ENCODE measurements at regions not wholly inside any gene's neighbourhood (a gene's known extent, or its start where the extent isn't known, plus 50 kb on each side); places are given as distances from the start of the nearest gene placed in this dataset.
"Not testable (repeated sequence)": the region's sequence is repeated elsewhere in the genome, so short reads cannot be mapped to it uniquely, and the experiment has no call there.

DNA sequence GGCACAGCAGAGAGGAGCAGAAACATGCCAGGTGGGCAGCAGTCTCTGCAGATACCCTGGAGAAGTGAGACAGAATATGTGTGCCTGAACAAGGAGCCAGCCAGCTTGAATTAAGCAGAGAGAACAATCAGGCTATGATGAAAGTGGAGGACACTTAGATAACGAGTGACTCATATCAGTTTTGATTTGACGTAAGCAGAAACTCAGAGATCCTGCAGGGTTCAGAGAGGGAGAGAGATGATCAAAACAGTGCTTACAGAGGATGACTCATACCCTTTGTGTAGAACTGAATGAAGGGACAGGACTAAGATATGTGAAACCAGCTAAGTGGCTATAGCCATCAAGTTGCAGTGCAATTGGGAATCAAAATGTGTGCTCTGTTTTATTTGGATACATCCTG lies 300.7 kb downstream of the TENT5A start:
- no peak for DNase-seq

DNA sequence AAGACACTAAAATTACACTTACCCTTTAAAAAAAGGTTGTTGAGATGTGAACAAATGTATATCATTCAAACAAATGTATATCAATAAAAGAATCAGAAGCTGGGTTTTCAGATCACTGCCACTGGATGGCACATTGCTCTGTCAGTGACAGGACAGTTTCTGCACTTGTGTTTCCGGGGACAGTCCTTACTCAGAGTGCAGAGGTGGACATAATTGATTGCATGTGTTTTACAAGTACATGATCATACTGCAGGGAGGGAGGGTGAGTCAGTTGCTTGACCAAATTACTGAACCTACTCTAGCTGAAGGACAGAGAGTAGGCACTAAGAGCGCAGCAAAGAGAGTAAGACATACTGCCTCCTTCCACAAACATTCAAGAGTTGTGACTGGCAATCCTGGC lies 302.3 kb downstream of the TENT5A start:
- no peak for DNase-seq

DNA sequence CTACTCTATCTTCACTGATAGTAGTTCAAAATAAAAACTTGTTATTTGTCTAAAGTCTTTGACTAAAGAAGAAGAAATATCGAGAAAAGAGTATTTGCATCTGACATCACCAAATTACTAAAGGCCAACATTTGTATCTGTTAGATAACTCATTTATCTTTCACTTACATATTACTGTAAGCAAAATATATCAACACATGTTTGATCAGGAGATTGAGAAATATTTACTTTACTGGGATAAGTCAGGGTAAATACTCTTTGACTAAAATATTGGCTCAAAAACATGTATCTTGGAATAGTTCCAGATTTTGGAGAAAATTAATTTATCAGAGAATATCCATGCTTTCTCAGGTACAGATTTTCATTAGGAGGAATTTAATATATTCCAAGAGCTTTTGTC lies 306.0 kb downstream of the TENT5A start:
- DNase-seq, result no peak

DNA sequence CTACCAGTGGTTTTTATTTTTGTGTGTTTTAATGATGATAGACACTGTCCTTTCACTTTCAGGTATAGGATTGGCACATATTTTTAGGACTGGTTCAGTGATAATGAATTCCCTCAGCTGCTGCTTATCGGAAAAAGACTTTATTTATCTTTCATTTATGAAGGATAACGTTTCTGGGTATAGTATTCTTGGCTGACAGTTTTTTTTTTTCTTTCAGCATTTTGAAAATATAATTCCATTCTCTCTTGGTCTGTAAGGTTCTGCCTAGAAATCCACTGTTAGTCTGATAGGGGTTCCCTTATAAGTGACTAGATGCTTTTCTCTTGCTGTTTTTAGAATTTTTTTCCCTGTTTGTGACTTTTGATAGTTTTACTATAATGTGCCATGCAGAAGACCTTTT lies 313.1 kb downstream of the TENT5A start:
- no peak for DNase-seq

DNA sequence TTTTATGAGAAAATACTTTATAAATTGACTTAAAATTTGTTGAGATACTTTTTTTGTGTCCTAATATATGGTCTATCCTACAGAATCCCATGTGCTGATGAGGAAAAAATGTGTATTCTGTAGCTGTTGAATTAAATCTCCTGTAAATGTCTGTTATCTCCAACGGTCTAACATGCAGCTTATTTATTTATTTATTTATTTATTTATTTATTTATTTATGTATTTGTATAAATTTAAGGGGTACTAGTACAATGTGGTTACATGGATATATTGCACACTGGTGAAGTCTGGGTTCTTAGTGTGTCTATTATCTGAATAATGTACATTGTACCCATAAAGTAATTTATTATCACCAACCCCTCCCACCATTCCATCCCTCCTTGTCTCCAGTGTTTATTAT lies 315.5 kb downstream of the TENT5A start:
- DNase-seq, result no peak

DNA sequence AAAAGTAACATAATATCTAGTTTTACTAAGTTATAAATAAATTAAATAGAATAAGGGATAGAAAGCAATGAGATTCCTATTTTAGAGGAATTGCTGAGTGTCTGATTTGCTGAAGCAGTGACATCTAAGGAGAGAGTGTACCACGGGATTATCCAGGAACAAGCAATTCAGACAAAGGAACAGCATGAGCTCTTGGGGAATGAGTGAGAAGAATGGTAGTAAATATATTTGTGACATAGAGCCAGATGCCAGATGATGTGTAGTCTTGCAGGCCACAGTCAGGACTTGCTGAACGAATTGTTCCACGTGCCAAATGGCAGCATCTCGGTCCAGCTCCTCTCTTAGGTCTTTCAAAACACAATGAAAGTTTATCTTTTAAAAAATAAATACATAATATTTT lies 339.2 kb downstream of the TENT5A start:
- DNase-seq, result no peak

DNA sequence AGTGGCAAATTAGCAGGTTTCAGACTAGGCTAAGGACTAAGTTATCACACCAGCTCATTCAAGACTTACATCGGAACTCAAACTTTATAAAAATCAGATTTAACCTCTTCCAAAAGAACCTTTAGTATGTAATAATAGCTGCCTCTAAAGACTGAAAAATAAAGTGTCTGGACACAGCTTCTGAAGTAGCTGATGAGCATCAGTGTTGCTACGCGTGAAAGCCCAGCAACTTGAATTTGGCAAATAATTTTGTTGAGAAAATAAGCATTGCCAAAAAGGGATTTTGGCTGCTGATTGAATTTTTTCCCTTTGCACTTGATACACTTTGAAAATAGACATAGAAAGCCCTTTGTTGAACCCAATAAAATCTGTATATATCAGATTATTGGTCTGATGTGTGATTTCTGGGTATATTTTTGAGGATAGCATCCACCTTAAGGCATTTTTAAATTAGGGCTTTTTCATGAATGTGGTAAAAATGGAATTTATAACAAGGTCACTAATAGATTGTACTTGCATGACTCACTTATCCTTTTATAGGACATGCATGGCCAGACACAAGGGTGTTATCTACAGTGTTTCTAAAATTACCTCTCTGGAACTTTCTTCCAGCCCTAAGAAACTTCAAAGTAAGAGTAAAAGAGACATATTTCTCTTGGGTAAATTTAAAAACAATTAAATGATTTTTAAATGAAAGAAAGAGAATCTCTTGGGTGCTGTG lies 350.4 kb downstream of the TENT5A start:
- DNase-seq, result no peak

DNA sequence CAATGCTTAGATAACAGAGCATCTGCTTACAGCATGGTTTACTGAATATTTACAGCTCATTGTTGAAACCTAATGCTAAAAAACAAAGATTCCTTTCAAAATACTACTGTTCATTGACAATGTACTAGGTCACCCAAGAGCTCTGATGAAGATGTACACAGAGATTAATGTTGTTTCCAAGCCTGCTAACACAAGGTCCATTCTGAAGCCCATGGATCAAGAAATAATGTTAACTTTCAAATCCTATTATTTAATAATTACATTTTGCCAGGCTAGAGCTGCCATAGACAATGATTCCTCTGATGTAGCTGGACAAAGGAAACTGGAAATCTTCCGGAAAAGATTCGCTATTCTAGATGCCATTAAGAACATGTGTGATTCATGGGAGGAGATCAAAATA lies 355.6 kb downstream of the TENT5A start:
- no peak for DNase-seq

DNA sequence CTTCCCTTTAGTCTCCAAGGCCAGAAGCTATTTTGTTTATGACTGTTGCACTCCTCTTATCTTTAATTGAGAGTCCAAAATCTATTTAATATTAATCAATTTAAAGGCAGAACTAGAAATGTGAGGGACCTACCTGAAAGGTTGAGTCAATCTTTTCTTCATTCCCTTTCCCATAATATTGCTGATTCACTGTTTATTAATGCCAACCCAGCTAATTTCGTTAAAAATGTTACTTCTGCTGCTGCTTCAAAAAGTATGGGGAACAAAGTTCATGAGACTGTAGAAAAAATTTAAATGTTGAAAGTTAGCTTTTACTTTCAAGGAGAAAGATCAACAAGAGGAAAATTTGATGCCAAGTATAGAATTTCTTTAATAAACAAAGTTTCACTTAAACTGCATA lies 365.3 kb downstream of the TENT5A start:
- DNase-seq, result no peak

DNA sequence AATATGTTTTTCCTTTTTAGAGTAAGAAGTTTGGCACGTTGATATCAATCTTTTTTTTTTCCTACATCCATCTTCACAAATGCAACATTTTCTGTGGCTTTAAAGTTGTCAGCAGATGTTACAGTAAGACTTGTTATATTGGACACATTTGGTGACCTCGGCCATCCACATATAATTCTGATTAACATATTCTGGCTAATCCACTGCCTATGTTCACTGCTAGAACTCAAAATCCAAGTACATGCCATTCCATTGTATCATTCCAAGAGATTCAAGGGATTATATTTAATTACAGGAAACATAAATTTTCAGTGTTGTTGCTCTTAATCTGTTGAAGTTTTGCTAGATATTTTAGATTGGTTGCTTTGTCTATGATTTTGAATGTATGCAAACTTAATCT lies 367.6 kb downstream of the TENT5A start:
- DNase-seq, result no peak

DNA sequence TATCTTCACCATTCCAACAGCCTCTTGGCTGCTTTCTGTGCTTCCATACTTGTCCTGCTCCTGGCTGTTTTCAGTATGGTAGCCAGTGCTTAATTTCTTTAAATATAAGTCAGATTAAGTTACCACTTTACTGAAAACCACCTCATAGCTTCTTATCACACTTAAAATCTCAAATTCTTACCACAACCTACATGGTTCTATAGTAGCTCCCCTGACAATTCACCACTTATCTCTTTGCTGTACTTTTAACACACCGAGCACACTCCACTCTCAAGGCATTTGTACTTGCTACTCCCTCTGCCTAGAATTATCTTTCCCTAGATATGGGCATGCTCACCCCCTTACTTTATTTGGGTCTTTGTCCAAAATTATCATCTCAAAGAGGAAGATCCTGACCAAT lies 369.0 kb downstream of the TENT5A start:
- DNase-seq, result no peak

DNA sequence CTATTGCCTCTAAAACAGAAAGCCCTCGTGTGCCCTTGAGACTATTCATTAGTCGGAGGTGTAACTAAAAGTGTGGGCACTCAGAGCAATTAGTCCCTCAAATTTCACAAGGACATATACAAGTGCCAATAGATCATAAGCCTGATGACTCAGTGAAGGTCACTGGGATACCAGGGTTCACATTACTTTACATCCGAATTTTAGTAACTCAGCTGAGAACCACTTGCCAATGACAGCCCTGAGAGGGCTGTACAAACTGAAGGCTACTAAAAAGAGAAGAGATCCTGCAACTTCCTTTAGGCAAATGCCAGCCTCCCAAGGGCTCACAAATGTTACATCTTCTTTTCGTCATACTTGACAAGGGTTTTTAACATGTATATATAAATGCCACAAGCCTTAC lies 369.6 kb downstream of the TENT5A start:
- no peak for DNase-seq

DNA sequence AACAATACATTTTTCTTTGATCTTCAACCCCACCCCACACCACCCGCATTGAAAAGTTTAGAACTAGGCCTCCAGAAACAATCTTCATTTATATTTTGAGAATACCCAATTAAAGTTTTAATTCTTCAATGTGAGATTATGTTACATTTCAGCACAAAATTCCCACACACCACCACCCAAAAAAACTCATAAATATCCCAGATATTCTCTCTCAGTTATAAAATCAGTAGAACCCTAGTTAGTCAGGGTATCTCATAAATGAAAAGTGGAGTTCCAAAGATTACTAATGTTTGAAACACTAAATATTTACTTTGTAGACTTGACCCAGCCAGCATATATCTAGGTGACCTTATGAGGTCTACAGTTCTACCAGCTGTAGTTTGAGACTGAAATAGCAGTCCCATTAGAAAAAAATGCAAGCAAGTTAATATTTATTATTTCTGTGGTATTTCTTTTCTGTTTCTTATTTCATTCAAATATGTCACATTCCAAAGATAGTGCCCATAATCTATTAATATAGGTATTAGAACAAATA lies 371.0 kb downstream of the TENT5A start:
- no peak for DNase-seq

DNA sequence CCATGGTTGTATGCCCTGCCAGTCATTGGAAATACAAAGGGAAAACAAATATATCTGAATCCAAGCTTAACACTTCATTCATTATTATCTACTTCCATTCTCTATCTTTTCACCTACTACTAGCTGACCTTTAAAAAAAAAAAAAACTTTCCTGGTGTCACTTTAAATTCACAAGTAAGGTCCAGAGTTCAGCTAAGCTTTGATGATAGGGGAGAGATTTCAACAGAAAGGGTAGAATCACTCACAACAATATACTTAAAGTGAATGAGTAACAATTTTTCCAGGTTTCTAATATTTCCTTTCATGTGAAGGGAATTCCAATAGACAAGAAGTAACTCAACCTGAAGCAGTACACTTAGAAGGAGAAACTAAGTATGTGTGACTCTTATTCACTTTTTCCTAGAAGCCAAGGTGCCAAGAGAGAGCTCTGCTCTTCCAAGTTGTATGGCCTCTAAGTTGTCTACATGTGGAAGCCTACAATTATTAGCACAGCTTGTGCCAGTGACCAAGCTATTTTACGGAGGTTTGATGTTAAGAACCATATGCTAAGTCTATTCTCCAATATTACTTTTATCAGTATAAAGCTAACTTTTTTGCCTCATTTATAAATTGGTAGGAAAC lies 371.7 kb downstream of the TENT5A start:
- DNase-seq, result no peak

DNA sequence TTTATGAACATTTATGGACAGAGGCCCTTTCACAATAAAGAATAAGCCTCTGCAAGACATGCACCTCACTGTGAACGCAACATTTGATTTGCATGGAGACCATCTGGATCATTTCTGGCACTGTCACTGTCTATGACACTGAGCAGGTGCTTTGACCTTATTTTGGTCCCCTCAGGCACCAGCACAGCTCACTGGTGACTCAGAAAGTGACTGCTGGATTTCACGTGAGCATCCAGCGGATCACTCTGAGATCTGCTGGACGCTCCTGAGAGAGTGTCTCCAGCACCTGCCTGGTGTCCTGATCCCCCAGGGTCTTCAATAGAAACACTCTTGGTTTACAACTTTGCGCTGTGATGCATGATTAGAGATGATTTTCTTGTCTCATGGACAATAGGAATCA lies 375.7 kb downstream of the TENT5A start:
- no peak for DNase-seq

DNA sequence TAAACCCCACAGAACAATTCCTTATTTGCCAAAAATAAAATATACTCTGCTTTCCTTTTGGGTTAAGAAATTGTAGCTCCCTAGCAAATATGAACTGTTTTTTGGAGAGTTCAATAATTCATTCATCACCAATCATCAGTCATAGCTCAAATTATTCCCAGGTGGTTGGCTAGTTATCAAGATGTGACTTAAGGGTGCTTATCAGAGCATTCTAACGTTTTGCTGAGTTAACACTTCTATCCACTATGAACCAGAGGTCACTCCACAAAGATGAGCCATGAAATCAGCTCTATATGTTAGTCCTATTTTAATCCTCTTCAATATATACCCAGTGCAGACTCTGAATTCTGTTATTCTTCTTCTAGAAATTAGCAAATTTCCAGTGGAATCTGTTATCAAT lies 379.1 kb downstream of the TENT5A start:
- no peak for DNase-seq

DNA sequence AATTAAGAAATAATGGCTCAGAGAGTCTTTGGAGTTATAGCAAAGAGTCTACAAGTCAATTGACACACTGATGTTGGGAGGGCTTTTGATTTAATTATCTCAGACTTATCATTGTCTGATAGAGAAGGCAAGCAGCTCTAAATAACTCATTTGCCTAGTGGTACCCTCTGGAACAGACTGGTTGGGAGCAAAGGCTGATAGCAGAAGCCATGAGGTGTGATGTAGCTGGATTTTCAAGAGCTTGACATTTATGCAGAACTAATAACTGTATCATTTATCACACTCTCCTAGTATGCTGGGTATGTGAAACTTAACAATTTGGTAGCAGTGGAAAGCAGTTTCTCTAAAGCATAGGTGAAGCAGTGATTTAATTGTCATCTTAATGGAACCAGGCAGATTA lies 380.6 kb downstream of the TENT5A start:
- DNase-seq, result no peak

DNA sequence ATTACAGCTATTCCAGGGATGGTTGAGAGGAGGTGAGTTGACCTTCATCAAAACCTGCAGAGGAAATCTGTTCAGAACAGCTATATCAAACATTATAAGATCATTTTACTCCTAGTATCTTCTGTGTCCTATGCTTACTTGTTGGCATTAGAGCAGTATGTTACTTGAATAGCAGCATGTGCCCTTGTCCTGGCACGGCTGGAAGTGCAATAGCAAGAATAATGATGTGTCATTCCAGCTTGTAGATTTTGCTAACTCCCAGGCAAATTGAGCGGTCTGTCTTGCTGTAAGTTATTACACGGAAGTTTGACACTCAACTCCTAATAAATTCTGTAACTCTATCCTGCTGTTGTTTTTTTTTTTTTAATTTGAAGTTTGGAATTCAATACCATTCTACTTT lies 385.5 kb downstream of the TENT5A start:
- DNase-seq, result no peak

DNA sequence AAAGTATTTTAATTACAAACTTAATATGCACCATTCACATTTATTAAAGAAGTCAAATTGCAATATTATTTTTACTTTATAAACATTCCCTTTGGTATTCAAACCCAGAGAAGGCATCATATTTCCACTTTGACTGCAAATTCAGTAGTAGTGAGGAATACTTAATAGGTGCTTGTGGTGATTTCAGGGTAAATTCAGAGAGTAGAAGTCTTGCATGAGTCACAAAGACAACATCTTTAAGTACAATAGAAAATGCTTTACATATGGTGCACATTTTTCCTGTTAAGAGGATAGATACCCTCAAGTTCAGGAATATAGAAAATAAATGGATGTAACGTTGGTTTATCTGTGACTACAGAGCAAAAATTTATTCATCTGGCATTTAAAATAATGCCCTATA lies 390.2 kb downstream of the TENT5A start:
- no peak for DNase-seq

DNA sequence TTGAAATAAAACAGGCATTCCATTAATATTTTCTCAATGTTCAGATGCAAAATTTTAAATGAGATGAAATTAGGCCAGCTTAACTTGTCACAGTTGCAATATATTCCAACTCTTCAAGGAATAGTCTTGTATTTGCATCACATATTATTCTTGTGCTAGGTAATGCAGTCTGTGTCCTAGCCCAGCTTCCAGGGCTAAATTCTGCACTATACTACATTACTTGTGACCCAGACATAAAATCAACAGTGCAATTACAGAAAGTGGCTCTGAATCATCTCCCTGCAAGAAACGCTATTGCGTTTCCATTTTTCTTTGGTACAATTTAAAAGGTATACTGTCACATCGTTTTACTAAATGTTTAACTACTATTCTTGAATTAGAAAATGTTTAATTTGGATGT lies 399.2 kb downstream of the TENT5A start:
- DNase-seq, result no peak

DNA sequence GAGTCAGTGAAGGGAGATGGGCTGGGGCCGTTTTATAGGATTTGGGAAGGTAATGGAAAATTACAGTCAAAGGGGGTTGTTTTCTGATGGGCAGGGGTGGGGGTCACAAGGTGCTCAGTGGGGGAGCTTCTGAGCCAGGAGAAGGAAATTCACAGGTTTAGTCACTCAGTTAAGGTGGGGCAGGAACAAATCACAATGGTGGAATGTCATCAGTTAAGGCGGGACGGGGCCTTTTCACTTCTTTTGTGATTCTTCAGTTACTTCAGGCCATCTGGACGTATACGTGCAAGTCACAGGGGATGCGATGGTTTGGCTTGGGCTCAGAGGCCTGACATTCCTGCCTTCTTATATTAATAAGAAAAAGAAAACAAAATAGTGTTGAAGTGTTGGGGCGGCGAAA lies 408.5 kb downstream of the TENT5A start:
- not testable (repeated sequence) for DNase-seq

DNA sequence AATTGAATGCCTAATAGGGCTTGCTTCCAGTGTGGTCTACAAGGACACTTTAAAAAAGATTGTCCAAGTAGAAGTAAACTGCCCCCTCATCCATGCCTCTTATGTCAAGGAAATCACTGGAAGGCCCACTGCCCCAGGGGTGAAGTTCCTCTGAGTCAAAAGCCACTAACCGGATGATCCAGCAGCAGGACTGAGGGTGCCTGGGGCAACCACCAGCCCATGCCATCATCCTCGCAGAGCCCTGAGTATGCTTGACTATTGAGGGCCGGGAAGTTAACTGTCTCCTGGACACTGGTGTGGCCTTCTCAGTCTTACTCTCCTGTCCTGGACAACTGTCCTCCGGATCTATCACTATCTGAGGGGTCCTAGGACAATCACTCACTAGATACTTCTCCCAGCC lies 411.5 kb downstream of the TENT5A start:
- no peak for DNase-seq

DNA sequence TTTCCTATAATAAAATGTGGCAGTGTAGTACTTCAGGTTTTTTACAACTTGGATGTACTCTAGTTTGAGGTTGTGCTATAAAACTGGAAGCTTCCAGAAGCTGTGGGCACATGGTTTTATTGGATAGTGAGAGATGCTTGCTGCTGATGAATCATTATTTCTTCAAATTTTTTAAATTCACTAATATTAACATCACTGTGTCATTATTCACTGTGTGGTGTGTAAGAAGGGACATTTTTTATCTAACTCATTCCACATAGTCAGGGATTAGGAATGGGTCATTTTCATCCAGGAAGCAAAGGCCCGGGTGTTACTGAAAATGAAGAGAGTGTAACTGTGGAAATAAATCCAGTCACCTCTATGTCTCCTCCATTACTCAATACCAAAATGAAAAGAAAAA lies 421.0 kb downstream of the TENT5A start:
- DNase-seq, result no peak

DNA sequence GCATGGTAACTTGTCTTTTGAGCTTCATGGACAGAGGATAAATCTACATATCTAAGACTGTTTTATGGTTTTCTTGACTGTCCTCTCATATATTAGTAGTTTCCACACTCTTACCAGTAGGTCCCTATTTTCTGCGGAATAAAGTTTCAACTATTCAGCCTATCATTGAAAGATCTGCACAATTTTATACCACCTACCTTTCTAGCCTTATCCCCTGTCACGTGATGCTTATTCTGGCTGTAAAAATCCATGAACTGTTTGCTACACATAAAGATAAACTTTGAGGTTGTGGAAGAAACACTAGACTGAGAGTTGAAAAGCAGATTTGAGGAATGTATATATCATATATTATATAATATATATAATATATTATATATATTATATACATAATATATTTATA lies 423.8 kb downstream of the TENT5A start:
- no peak for DNase-seq

All from CD4-positive, alpha-beta T cell treated with Interleukin-1 beta for 1 hour (primary cell).